HEK293 (cell line): ENCODE measurements at regions not wholly inside any gene's neighbourhood (a gene's known extent, or its start where the extent isn't known, plus 50 kb on each side); places are given as distances from the start of the nearest gene placed in this dataset.

ENCODE experiments used
- CTCF ChIA-PET: fragments of 350-600 bp; formaldehyde crosslinking; extraction: SDS; loops from one replicate; lab custom pipeline; 2021; ENCODE audit warnings: antibody characterized with exemption; lab: Yijun Ruan, JAX
- POLR2A ChIA-PET: fragments of 300-600 bp; formaldehyde crosslinking; extraction: SDS; loops from one replicate; lab custom pipeline; 2020; ENCODE audit warnings: antibody characterized with exemption, inconsistent platforms; lab: Yijun Ruan, JAX
- H3K27ac ChIP-seq: fragments of 200-500 bp; sonication (Bioruptor generic); 2 replicates; pipeline ENCODE4 v1.5.1; 2014; ENCODE audit warnings: low read depth, low read length, control low read depth, inconsistent platforms; ENCODE audit errors: extremely low read depth
- H3K36me3 ChIP-seq, 2 experiments: fragments of 200-500 bp in 1 of 2; sonication (Bioruptor generic) in 1 of 2; 1 replicate in 1 of 2; 2 replicates in 1 of 2; pipeline ENCODE4 v1.5.1; 2014 to 2017; ENCODE audit warnings: inconsistent platforms in 2 of 2, low read length in 2 of 2; ENCODE audit not compliant: control insufficient read depth in 2 of 2, insufficient read depth in 1 of 2
- H3K4me1 ChIP-seq: fragments of 200-500 bp; sonication (Bioruptor generic); 2 replicates; pipeline ENCODE4 v1.5.1; 2014; ENCODE audit warnings: mild to moderate bottlenecking, low read length, inconsistent platforms; ENCODE audit not compliant: control insufficient read depth, insufficient read depth
- H3K4me3 ChIP-seq: 2 replicates; pipeline ENCODE4 v1.5.1; 2011; ENCODE audit warnings: low read depth, mild to moderate bottlenecking, control low read depth, low read length, moderate library complexity
- H3K9me3 ChIP-seq: fragments of 200-500 bp; sonication (Bioruptor generic); 2 replicates; pipeline ENCODE4 v1.5.1; 2014; ENCODE audit warnings: low read depth, low read length, inconsistent platforms; ENCODE audit not compliant: control insufficient read depth, insufficient read depth
- GLIS2 ChIP-seq: fragments of 450-650 bp; formaldehyde crosslinking; IDR thresholded peaks from 2 replicates; pipeline ENCODE4 v1.5.1; 2016; ENCODE audit warnings: missing biosample characterization, missing genetic modification characterization
- KLF1 ChIP-seq: fragments of 450-650 bp; formaldehyde crosslinking; IDR thresholded peaks from 2 replicates; pipeline ENCODE4 v1.5.1; 2016; ENCODE audit warnings: missing biosample characterization, missing genetic modification characterization
- KLF8 ChIP-seq: fragments of 450-650 bp; formaldehyde crosslinking; IDR thresholded peaks from 2 replicates; pipeline ENCODE4 v1.5.1; 2016; ENCODE audit warnings: missing biosample characterization, missing genetic modification characterization
- SETDB1 ChIP-seq: IDR thresholded peaks from one replicate; pipeline ENCODE4 v1.6.1; 2017; ENCODE audit warnings: mild to moderate bottlenecking, low read length, moderate library complexity, mixed read lengths; ENCODE audit not compliant: insufficient read length
- SP2 ChIP-seq: fragments of 450-650 bp; formaldehyde crosslinking; IDR thresholded peaks from 2 replicates; pipeline ENCODE4 v1.5.1; 2016; ENCODE audit warnings: missing biosample characterization, missing genetic modification characterization
- ZBTB17 ChIP-seq: fragments of 450-650 bp; formaldehyde crosslinking; IDR thresholded peaks from 2 replicates; pipeline ENCODE4 v1.5.1; 2016; ENCODE audit warnings: missing biosample characterization, missing genetic modification characterization
- ZNF19 ChIP-seq: fragments of 450-650 bp; formaldehyde crosslinking; IDR thresholded peaks from 2 replicates; pipeline ENCODE4; 2016; ENCODE audit warnings: missing biosample characterization, missing genetic modification characterization, low read depth
- ZNF202 ChIP-seq: fragments of 450-650 bp; formaldehyde crosslinking; IDR thresholded peaks from 2 replicates; pipeline ENCODE4 v1.5.1; 2016; ENCODE audit warnings: missing biosample characterization, missing genetic modification characterization, borderline replicate concordance
- ZNF530 ChIP-seq: fragments of 450-650 bp; formaldehyde crosslinking; IDR thresholded peaks from 2 replicates; pipeline ENCODE4 v1.5.1; 2016; ENCODE audit warnings: low read depth, missing biosample characterization, missing genetic modification characterization
- ZNF548 ChIP-seq: fragments of 450-650 bp; formaldehyde crosslinking; IDR thresholded peaks from 2 replicates; pipeline ENCODE4 v1.5.1; 2016; ENCODE audit warnings: missing biosample characterization, missing genetic modification characterization
- ZNF555 ChIP-seq: fragments of 450-650 bp; formaldehyde crosslinking; conservative IDR thresholded peaks from 2 replicates; pipeline ENCODE4 v1.5.1; 2017; ENCODE audit warnings: missing biosample characterization, mild to moderate bottlenecking, missing genetic modification characterization, inconsistent platforms
- ZNF768 ChIP-seq: fragments of 450-650 bp; formaldehyde crosslinking; IDR thresholded peaks from 2 replicates; pipeline ENCODE4 v1.5.1; 2018; ENCODE audit warnings: missing biosample characterization, mild to moderate bottlenecking, missing genetic modification characterization
- TF ChIP-seq, protein P1 (sequence below): fragments of 450-650 bp; formaldehyde crosslinking; IDR thresholded peaks from 2 replicates; pipeline ENCODE4 v1.5.1; 2016; ENCODE audit warnings: missing biosample characterization, missing genetic modification characterization
- TF ChIP-seq, protein P2 (sequence below): fragments of 450-650 bp; formaldehyde crosslinking; IDR thresholded peaks from 2 replicates; pipeline ENCODE4 v1.5.1; 2016; ENCODE audit warnings: missing biosample characterization, missing genetic modification characterization
- TF ChIP-seq, protein P3 (sequence below): fragments of 450-650 bp; formaldehyde crosslinking; IDR thresholded peaks from 2 replicates; pipeline ENCODE4 v1.5.1; 2016; ENCODE audit warnings: missing biosample characterization, missing genetic modification characterization
- TF ChIP-seq, protein P4 (sequence below): fragments of 450-650 bp; formaldehyde crosslinking; IDR thresholded peaks from 2 replicates; pipeline ENCODE4; 2016; ENCODE audit warnings: missing biosample characterization, missing genetic modification characterization
- TF ChIP-seq, protein P5 (sequence below): fragments of 450-650 bp; formaldehyde crosslinking; IDR thresholded peaks from 2 replicates; pipeline ENCODE4 v1.5.1; 2016; ENCODE audit warnings: missing biosample characterization, missing genetic modification characterization
- TF ChIP-seq, protein P6 (sequence below): fragments of 450-650 bp; formaldehyde crosslinking; IDR thresholded peaks from 2 replicates; pipeline ENCODE4 v1.5.1; 2016; ENCODE audit warnings: missing biosample characterization, missing genetic modification characterization
- TF ChIP-seq, protein P7 (sequence below): fragments of 450-650 bp; IDR thresholded peaks from 2 replicates; pipeline ENCODE4 v1.5.1; 2018; ENCODE audit warnings: missing biosample characterization, mild to moderate bottlenecking, missing genetic modification characterization

DNA sequence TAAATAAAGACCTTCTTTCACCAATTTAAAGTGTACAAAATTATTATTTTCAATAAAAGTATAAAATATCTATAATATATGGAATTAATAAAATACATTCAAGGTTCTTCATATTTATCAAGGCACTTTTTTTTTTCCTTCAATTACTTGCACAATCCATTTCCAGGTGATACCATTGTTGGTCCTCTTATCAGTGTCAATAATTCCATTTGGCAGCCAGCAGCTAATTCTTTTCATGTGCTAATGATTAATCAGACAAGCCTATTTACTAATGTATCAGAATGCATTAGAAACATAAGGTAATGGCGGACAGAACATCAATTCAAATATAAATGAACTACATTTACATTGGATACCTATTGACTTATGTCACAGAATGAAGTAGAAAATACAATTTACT is 622.2 kb downstream of the TOX3 start:
- Histone ChIP-seq H3K27ac (no peak overlapping the region), H3K36me3 (no peaks in the 10 kb centered on the region), H3K9me3 (no peaks in the 10 kb centered on the region), H3K4me3 (no peak overlapping the region), H3K4me1 (no peaks in the 10 kb centered on the region)
- ChIA-PET POLR2A (no interaction called here), CTCF (no interaction called here)
- no peak for TF ChIP-seq ZNF768
- no peak for TF ChIP-seq SP2
- TF ChIP-seq, protein P1, sequence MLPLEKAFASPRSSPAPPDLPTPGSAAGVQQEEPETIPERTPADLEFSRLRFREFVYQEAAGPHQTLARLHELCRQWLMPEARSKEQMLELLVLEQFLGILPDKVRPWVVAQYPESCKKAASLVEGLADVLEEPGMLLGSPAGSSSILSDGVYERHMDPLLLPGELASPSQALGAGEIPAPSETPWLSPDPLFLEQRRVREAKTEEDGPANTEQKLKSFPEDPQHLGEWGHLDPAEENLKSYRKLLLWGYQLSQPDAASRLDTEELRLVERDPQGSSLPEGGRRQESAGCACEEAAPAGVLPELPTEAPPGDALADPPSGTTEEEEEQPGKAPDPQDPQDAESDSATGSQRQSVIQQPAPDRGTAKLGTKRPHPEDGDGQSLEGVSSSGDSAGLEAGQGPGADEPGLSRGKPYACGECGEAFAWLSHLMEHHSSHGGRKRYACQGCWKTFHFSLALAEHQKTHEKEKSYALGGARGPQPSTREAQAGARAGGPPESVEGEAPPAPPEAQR (tag by site-specific recombination): no peak
- TF ChIP-seq, protein P2, sequence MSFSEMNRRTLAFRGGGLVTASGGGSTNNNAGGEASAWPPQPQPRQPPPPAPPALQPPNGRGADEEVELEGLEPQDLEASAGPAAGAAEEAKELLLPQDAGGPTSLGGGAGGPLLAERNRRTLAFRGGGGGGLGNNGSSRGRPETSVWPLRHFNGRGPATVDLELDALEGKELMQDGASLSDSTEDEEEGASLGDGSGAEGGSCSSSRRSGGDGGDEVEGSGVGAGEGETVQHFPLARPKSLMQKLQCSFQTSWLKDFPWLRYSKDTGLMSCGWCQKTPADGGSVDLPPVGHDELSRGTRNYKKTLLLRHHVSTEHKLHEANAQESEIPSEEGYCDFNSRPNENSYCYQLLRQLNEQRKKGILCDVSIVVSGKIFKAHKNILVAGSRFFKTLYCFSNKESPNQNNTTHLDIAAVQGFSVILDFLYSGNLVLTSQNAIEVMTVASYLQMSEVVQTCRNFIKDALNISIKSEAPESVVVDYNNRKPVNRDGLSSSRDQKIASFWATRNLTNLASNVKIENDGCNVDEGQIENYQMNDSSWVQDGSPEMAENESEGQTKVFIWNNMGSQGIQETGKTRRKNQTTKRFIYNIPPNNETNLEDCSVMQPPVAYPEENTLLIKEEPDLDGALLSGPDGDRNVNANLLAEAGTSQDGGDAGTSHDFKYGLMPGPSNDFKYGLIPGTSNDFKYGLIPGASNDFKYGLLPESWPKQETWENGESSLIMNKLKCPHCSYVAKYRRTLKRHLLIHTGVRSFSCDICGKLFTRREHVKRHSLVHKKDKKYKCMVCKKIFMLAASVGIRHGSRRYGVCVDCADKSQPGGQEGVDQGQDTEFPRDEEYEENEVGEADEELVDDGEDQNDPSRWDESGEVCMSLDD: no peak
- TF ChIP-seq, protein P3, sequence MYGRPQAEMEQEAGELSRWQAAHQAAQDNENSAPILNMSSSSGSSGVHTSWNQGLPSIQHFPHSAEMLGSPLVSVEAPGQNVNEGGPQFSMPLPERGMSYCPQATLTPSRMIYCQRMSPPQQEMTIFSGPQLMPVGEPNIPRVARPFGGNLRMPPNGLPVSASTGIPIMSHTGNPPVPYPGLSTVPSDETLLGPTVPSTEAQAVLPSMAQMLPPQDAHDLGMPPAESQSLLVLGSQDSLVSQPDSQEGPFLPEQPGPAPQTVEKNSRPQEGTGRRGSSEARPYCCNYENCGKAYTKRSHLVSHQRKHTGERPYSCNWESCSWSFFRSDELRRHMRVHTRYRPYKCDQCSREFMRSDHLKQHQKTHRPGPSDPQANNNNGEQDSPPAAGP (tag by site-specific recombination): no peak
- no peak for TF ChIP-seq KLF8
- TF ChIP-seq, protein P4, sequence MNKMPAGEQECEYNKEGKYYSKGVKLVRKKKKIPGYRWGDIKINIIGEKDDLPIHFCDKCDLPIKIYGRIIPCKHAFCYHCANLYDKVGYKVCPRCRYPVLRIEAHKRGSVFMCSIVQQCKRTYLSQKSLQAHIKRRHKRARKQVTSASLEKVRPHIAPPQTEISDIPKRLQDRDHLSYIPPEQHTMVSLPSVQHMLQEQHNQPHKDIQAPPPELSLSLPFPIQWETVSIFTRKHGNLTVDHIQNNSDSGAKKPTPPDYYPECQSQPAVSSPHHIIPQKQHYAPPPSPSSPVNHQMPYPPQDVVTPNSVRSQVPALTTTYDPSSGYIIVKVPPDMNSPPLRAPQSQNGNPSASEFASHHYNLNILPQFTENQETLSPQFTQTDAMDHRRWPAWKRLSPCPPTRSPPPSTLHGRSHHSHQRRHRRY: no peak
- no peak for TF ChIP-seq ZNF202 (tag by site-specific recombination)
- TF ChIP-seq ZNF19 (tag by site-specific recombination): no peak
- TF ChIP-seq KLF1 (tag by site-specific recombination): no peak
- TF ChIP-seq GLIS2 (tag by site-specific recombination): no peak
- TF ChIP-seq, protein P5, sequence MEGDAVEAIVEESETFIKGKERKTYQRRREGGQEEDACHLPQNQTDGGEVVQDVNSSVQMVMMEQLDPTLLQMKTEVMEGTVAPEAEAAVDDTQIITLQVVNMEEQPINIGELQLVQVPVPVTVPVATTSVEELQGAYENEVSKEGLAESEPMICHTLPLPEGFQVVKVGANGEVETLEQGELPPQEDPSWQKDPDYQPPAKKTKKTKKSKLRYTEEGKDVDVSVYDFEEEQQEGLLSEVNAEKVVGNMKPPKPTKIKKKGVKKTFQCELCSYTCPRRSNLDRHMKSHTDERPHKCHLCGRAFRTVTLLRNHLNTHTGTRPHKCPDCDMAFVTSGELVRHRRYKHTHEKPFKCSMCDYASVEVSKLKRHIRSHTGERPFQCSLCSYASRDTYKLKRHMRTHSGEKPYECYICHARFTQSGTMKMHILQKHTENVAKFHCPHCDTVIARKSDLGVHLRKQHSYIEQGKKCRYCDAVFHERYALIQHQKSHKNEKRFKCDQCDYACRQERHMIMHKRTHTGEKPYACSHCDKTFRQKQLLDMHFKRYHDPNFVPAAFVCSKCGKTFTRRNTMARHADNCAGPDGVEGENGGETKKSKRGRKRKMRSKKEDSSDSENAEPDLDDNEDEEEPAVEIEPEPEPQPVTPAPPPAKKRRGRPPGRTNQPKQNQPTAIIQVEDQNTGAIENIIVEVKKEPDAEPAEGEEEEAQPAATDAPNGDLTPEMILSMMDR (tag by site-specific recombination): no peak
- TF ChIP-seq SETDB1: no peak
- no peak for TF ChIP-seq ZBTB17 (tag by site-specific recombination)
- no peak for TF ChIP-seq ZNF548
- no peak for TF ChIP-seq ZNF555 (tag by site-specific recombination)
- TF ChIP-seq, protein P6, sequence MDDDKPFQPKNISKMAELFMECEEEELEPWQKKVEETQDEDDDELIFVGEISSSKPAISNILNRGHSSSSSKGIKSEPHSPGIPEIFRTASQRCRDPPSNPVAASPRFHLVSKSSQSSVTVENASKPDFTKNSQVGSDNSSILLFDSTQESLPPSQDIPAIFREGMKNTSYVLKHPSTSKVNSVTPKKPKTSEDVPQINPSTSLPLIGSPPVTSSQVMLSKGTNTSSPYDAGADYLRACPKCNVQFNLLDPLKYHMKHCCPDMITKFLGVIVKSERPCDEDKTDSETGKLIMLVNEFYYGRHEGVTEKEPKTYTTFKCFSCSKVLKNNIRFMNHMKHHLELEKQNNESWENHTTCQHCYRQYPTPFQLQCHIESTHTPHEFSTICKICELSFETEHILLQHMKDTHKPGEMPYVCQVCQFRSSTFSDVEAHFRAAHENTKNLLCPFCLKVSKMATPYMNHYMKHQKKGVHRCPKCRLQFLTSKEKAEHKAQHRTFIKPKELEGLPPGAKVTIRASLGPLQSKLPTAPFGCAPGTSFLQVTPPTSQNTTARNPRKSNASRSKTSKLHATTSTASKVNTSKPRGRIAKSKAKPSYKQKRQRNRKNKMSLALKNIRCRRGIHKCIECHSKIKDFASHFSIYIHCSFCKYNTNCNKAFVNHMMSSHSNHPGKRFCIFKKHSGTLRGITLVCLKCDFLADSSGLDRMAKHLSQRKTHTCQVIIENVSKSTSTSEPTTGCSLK (tag by site-specific recombination): no peak
- TF ChIP-seq ZNF530 (tag by site-specific recombination): no peak
- TF ChIP-seq, protein P7, sequence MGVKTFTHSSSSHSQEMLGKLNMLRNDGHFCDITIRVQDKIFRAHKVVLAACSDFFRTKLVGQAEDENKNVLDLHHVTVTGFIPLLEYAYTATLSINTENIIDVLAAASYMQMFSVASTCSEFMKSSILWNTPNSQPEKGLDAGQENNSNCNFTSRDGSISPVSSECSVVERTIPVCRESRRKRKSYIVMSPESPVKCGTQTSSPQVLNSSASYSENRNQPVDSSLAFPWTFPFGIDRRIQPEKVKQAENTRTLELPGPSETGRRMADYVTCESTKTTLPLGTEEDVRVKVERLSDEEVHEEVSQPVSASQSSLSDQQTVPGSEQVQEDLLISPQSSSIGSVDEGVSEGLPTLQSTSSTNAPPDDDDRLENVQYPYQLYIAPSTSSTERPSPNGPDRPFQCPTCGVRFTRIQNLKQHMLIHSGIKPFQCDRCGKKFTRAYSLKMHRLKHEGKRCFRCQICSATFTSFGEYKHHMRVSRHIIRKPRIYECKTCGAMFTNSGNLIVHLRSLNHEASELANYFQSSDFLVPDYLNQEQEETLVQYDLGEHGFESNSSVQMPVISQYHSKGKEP (tag by site-specific recombination): no peak
